CD4-positive, CD25-positive, alpha-beta regulatory T cell (primary cell): ENCODE measurements at regions not wholly inside any gene's neighbourhood (a gene's known extent, or its start where the extent isn't known, plus 50 kb on each side); places are given as distances from the start of the nearest gene placed in this dataset.

Experiments
- ATAC-seq, 2 donors: fragments of 150-1000 bp; cut with Tn5 transposase; one replicate each; pipeline ENCODE4 v1.10.0; 2021; ENCODE audit warnings: low read depth in 2 of 2, moderate number of reproducible peaks in 2 of 2, moderate library complexity in 1 of 2
- DNase-seq, 3 donors: peaks; one replicate each; pipeline versions ENCODE4 v3.0.0 to v3.0.0-alpha.2; 2012 to 2022; ENCODE audit warnings: mixed read lengths in 1 of 3
- H3K27ac ChIP-seq: one replicate; pipeline ENCODE4 v1.7.0; 2013; ENCODE audit warnings: mild to moderate bottlenecking, low read length; ENCODE audit not compliant: insufficient read depth, poor library complexity, severe bottlenecking
- H3K27me3 ChIP-seq: one replicate; pipeline ENCODE4 v1.7.0; 2013; ENCODE audit warnings: low read length; ENCODE audit not compliant: control insufficient read depth, insufficient read depth
- H3K36me3 ChIP-seq: one replicate; pipeline ENCODE4 v1.7.0; 2013; ENCODE audit warnings: mild to moderate bottlenecking, low read length, moderate library complexity; ENCODE audit not compliant: control insufficient read depth, insufficient read depth
- H3K4me1 ChIP-seq: 2 replicates; pipeline ENCODE4 v1.7.0; 2013; ENCODE audit warnings: mild to moderate bottlenecking, low read length; ENCODE audit not compliant: insufficient read depth, control insufficient read depth, poor library complexity, severe bottlenecking
- H3K4me3 ChIP-seq: one replicate; pipeline ENCODE4 v1.7.0; 2013; ENCODE audit warnings: low read depth, mild to moderate bottlenecking, low read length, moderate library complexity
- H3K9me3 ChIP-seq, 2 experiments: 1 replicate in 1 of 2; 2 replicates in 1 of 2; pipeline ENCODE4 v1.7.0; 2013; ENCODE audit warnings: low read length in 2 of 2, mild to moderate bottlenecking in 1 of 2, moderate library complexity in 1 of 2; ENCODE audit not compliant: control insufficient read depth in 2 of 2
- H3K27ac Mint-ChIP-seq, 3 donors: one replicate each; pipeline ENCODE4 v1.8.0; 2020 to 2022; ENCODE audit warnings: mild to moderate bottlenecking in 3 of 3, mixed read lengths in 3 of 3, moderate library complexity in 2 of 3
- H3K27me3 Mint-ChIP-seq: one replicate; pipeline ENCODE4 v1.8.0; 2022; ENCODE audit warnings: mild to moderate bottlenecking, mixed read lengths
- H3K36me3 Mint-ChIP-seq: one replicate; pipeline ENCODE4 v1.8.0; 2020; ENCODE audit warnings: mixed read lengths
- H3K4me1 Mint-ChIP-seq, 4 donors: one replicate each; pipeline ENCODE4 v1.8.0; 2020 to 2022; ENCODE audit warnings: mixed read lengths in 4 of 4, mild to moderate bottlenecking in 1 of 4
- H3K4me3 Mint-ChIP-seq, 4 donors: one replicate each; pipeline ENCODE4 v1.8.0; 2020 to 2022; ENCODE audit warnings: mild to moderate bottlenecking in 4 of 4, mixed read lengths in 4 of 4, moderate library complexity in 3 of 4
- H3K9me3 Mint-ChIP-seq, 7 donors: one replicate each; pipeline ENCODE4 v1.8.0; 2020 to 2022; ENCODE audit warnings: mixed read lengths in 7 of 7, mild to moderate bottlenecking in 3 of 7, moderate library complexity in 2 of 7

DNA sequence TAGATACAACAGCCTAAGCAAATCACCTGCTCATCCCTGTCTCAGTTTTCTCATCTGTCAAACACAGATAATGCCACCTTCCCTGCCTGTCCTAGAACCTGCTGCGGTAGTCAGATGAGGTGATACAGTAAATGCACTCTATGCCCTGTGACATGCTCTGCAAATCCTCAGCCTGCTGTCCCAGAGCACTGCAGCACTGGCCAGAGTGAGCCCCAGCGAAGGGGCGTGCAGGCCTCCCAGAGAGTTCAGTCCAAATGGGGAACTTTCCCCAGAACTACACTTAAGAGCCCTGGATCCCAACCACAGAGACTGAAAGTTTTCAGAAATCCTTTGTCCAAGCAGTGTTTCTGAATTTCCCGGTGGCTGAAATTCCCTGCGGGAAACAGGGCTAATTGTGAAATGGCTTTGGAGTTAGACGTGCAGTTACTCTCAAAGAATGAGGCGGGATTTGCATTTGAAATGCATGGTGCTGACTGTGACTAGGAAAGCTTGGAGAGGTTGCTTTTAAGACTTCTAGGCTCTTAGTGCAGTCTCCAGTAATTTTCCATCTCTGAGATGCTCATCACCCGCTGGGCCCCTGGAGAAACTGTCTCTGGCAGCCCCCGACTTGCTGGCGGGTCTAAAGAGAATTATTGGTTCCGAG, 206.5 kb upstream of the AJAP1 start:
- Mint-ChIP-seq H3K27me3 (peaks cover 29% of the 10 kb centered on the region), H3K27ac (no peak overlapping the region)
- no peaks in the 10 kb centered on the region for H3K27me3 ChIP-seq

DNA sequence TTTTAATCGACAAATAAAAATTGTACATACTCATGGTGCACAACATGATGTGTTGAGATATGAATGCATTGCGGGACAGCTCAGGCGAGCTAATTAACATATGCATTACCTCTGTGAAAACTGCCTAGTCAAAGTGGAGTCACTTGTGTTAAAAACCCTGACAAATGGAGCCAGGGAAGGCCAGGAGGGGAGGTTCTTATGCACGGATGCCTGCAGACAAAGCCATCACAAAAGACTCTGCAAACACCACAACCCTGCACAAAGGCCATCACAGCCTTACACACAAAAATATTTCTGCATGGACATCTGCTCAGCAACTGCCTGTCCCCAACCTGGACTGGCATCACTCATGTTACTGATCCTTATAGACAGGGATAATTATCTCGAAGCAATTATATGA, 204.4 kb upstream of the AJAP1 start:
- Mint-ChIP-seq H3K27me3 (peaks cover 29% of the 10 kb centered on the region), H3K9me3 (peaks cover 0 to 6% (median 0%) of the 10 kb centered on the region in 7 donors), H3K27ac (no peak overlapping the region), H3K4me3 (no peak overlapping the region), H3K4me1 (no peaks in the 10 kb centered on the region), H3K36me3 (no peaks in the 10 kb centered on the region)
- Histone ChIP-seq H3K27ac (no peak overlapping the region), H3K9me3 (no peaks in the 10 kb centered on the region), H3K36me3 (no peaks in the 10 kb centered on the region), H3K4me1 (no peaks in the 10 kb centered on the region), H3K4me3 (no peak overlapping the region), H3K27me3 (no peaks in the 10 kb centered on the region)
- ATAC-seq (no peak), DNase-seq (no peak)

More for the DNA sequence above, 206.5 kb upstream of the AJAP1 start:
- Mint-ChIP-seq H3K9me3 (peaks cover 0 to 2% (median 0%) of the 10 kb centered on the region in 7 donors), H3K4me1 (no peaks in the 10 kb centered on the region), H3K4me3 (no peak overlapping the region), H3K36me3 (no peaks in the 10 kb centered on the region)
- H3K4me3 ChIP-seq, result no peak overlapping the region
- H3K27ac ChIP-seq, result no peak overlapping the region
- no peaks in the 10 kb centered on the region for H3K9me3 ChIP-seq
- no peak for ATAC-seq
- no peak for DNase-seq
- no peaks in the 10 kb centered on the region for H3K4me1 ChIP-seq
- H3K36me3 ChIP-seq, result no peaks in the 10 kb centered on the region

DNA sequence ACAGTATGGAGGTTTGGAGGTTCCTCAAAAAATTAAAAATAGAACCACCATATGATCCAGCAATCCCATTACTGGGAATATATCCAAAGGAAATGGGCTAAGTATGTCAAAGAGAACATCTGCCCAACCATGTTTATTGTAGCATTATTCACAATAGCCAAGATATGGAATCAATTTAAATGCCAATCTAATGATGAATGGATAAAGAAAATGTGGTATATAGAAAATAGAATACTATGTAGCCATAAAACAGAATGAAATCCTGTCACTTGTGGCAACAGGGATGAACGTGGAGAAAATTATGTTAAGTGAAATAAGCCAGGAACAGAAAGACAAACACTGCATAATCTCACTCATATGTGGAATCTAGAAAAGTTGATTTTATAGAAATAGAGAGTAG, 201.7 kb upstream of the AJAP1 start:
- no peaks in the 10 kb centered on the region for H3K4me1 Mint-ChIP-seq
- no peaks in the 10 kb centered on the region for H3K9me3 ChIP-seq
- no peak overlapping the region for H3K4me3 Mint-ChIP-seq
- H3K27ac ChIP-seq, result no peak overlapping the region
- DNase-seq, result no peak
- H3K36me3 ChIP-seq, result no peaks in the 10 kb centered on the region
- H3K4me1 ChIP-seq, result no peaks in the 10 kb centered on the region
- no peaks in the 10 kb centered on the region for H3K36me3 Mint-ChIP-seq
- H3K27me3 ChIP-seq, result no peaks in the 10 kb centered on the region
- H3K4me3 ChIP-seq, result no peak overlapping the region
- no peak for ATAC-seq
- H3K27me3 Mint-ChIP-seq, result peaks cover 15% of the 10 kb centered on the region
- no peak overlapping the region for H3K27ac Mint-ChIP-seq
- H3K9me3 Mint-ChIP-seq, result peaks cover 0 to 8% (median 2%) of the 10 kb centered on the region in 7 donors

DNA sequence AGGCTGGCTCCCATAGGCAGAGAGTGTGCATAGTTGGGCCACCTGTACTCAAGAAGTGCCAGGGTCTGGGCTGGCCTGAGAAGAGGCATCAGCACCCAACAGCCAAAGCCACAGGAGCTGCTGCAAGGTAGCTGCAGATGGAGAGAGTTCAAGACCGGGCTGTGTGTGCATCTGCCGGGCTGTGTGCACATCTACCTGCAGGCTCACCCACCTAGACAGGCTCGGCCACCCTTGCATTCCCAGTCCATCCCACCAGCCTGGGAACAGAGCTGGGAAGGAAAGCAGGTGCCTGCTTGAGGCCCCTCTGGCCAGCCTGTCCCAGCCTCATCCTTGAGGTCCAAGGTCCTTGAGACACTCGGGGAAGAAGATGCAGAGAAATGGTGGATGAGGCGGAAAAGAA, 194.4 kb upstream of the AJAP1 start:
- H3K9me3 Mint-ChIP-seq, result peaks cover 0 to 5% (median 1%) of the 10 kb centered on the region in 7 donors
- H3K4me3 Mint-ChIP-seq, result no peak overlapping the region
- no peak overlapping the region for H3K27ac ChIP-seq
- H3K4me3 ChIP-seq, result no peak overlapping the region
- H3K4me1 ChIP-seq, result no peaks in the 10 kb centered on the region
- no peaks in the 10 kb centered on the region for H3K36me3 Mint-ChIP-seq
- DNase-seq (no peak), ATAC-seq (no peak)
- H3K27me3 Mint-ChIP-seq, result no peaks in the 10 kb centered on the region
- H3K27me3 ChIP-seq, result no peaks in the 10 kb centered on the region
- H3K4me1 Mint-ChIP-seq, result no peaks in the 10 kb centered on the region
- H3K9me3 ChIP-seq, result no peaks in the 10 kb centered on the region
- H3K27ac Mint-ChIP-seq, result no peak overlapping the region
- H3K36me3 ChIP-seq, result no peaks in the 10 kb centered on the region

DNA sequence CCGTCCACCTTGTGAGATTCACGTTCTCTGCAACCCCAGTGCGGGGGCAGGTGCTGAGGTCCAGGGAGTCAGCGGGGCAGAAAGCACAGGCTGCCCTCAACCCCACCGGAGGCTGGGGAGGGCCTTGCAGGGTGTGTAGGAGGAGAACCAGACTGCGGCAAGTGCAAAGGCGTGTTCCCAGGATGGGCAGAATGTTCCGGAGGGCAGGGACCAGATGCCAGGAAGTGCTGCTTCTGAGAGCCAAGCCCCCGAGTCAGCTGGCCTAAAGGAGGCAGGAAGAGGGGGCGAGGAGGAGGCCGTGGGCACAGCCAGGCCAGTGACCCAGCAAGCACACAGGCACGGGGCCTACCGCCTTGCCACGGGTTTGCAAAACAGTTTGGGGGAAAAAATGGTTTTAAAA, 193.8 kb upstream of the AJAP1 start:
- no peak overlapping the region for H3K27ac Mint-ChIP-seq
- no peak overlapping the region for H3K4me3 Mint-ChIP-seq
- no peak for DNase-seq
- Histone ChIP-seq H3K9me3 (no peaks in the 10 kb centered on the region), H3K27me3 (no peaks in the 10 kb centered on the region), H3K27ac (no peak overlapping the region), H3K4me1 (no peaks in the 10 kb centered on the region), H3K36me3 (no peaks in the 10 kb centered on the region), H3K4me3 (no peak overlapping the region)
- H3K4me1 Mint-ChIP-seq, result no peaks in the 10 kb centered on the region
- H3K27me3 Mint-ChIP-seq, result no peaks in the 10 kb centered on the region
- H3K36me3 Mint-ChIP-seq, result no peaks in the 10 kb centered on the region
- no peak for ATAC-seq
- H3K9me3 Mint-ChIP-seq, result peaks cover 0 to 5% (median 1%) of the 10 kb centered on the region in 7 donors

DNA sequence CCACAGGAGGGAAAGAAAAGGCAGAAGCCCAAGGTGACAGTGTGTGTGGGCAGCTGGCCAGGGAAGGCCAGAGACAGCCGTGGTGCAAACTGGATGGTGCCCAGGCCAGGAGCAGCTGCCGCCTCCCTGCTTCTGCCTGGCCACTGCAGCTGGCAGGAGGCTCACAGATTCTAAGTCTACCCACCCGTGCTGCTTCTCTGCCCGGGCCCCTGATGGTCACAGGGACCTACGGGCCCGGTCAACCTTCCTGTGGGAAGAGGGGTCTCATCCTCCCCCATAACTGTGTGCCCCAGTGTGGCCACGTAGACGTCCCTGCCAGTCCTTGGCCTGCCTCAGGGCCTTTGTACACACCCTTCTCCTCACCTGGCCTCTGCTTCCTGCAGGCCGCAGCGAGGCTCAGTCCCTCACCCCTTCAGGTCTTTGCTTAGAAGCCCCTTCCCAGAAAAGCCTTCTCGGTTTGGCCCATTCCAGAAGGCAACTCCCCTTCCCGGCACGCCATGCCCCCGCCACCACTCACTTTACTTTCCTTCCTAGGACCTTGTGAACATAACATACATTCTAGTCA, 192.6 kb upstream of the AJAP1 start:
- DNase-seq, result no peak
- no peaks in the 10 kb centered on the region for H3K9me3 ChIP-seq
- no peak overlapping the region for H3K27ac ChIP-seq
- no peak for ATAC-seq
- H3K27me3 ChIP-seq, result no peaks in the 10 kb centered on the region
- no peaks in the 10 kb centered on the region for H3K4me1 ChIP-seq
- no peak overlapping the region for H3K4me3 Mint-ChIP-seq
- H3K27me3 Mint-ChIP-seq, result no peaks in the 10 kb centered on the region
- no peaks in the 10 kb centered on the region for H3K36me3 Mint-ChIP-seq
- no peak overlapping the region for H3K27ac Mint-ChIP-seq
- no peak overlapping the region for H3K4me3 ChIP-seq
- H3K9me3 Mint-ChIP-seq, result peaks cover 0 to 3% (median 0%) of the 10 kb centered on the region in 7 donors
- H3K4me1 Mint-ChIP-seq, result no peaks in the 10 kb centered on the region
- H3K36me3 ChIP-seq, result no peaks in the 10 kb centered on the region

DNA sequence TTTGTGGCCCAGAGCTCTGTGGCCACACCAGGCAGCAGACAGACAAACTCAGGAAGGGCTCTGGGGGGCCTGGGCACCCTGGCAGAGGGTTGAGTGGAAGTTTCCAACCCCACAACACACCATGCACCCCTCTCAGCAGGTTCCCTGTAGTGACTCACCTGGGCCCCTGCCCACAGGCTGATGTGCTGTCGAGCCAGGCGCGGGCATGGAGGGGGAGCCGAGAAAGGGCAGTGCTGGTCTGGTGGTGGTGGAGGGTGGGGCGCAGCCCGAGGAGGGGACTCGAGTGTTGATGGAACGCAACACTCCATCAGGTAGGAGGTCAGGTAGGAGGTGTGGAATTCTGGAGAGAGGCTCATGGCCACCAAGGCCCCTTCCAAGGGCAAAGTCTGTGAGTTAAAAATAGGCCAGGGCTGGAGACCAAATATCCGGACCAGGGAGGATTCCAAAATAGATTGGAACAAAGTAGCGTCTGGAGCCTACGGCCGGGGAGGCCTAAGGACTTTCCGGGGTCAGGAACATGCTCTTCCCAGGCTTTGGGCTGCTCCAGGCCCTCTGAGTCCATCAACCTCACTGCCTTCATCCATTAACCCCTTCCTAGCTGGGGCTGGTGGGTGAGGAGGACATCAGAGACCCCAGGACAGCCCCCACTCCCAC, 191.5 kb upstream of the AJAP1 start:
- ATAC-seq (no peak), DNase-seq (no peak)
- H3K9me3 ChIP-seq, result no peaks in the 10 kb centered on the region
- no peaks in the 10 kb centered on the region for H3K27me3 ChIP-seq
- Mint-ChIP-seq H3K4me1 (no peaks in the 10 kb centered on the region), H3K27ac (no peak overlapping the region), H3K4me3 (no peak overlapping the region), H3K9me3 (peaks cover 0 to 3% (median 0%) of the 10 kb centered on the region in 7 donors), H3K36me3 (no peaks in the 10 kb centered on the region), H3K27me3 (no peaks in the 10 kb centered on the region)
- H3K36me3 ChIP-seq, result no peaks in the 10 kb centered on the region
- H3K4me1 ChIP-seq, result no peaks in the 10 kb centered on the region
- no peak overlapping the region for H3K4me3 ChIP-seq
- no peak overlapping the region for H3K27ac ChIP-seq

DNA sequence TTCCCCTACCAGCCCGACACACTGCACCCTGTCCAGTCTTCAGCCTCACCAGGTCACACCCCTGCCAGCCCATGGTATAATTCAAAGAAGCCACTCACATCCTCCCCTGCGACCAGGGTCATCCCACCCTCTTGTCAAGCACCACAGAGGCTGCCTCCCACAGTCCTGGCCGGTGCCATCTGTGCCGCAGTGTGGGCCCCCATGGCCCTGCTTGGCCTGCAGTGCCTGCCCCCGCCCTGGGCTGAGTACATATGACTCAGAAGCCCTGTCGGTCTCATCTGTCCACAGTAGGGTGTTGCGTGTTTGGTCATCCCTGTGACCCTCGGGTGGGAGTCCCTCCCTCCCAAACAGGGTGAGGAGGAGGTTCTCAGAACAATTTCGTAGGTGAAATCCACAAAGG, 190.8 kb upstream of the AJAP1 start:
- no peak overlapping the region for H3K4me3 Mint-ChIP-seq
- no peaks in the 10 kb centered on the region for H3K4me1 ChIP-seq
- H3K27ac Mint-ChIP-seq, result no peak overlapping the region
- H3K4me1 Mint-ChIP-seq, result no peaks in the 10 kb centered on the region
- DNase-seq, result no peak
- no peak overlapping the region for H3K4me3 ChIP-seq
- ATAC-seq, result no peak
- no peaks in the 10 kb centered on the region for H3K27me3 ChIP-seq
- no peaks in the 10 kb centered on the region for H3K36me3 Mint-ChIP-seq
- no peaks in the 10 kb centered on the region for H3K27me3 Mint-ChIP-seq
- peaks cover 0 to 3% (median 0%) of the 10 kb centered on the region in 7 donors for H3K9me3 Mint-ChIP-seq
- no peaks in the 10 kb centered on the region for H3K9me3 ChIP-seq
- H3K36me3 ChIP-seq, result no peaks in the 10 kb centered on the region
- no peak overlapping the region for H3K27ac ChIP-seq
